ENCODE measurements at regions not wholly inside any gene's neighbourhood (a gene's known extent, or its start where the extent isn't known, plus 50 kb on each side); places are given as distances from the start of the nearest gene placed in this dataset.

DNA sequence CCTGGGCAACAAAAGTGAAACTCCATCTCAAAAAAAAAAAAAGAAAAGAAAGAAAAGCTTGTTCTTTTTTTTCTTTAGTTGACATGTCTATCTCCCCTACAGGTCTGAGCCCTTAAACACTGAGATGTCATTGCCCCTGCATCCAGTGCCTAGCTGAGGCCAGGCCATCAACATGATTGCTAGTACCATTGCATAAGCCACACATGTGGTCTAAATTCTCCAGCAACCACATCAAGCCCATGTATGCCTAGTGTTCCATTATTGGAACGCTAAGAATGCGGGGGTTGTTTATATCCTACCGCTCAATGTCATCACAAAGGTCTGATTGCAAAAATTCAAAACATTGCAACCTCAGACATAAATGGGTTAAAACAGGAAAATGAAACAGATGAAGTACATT lies 62.7 kb downstream of the NPTX2 start:
- no peak for DNase-seq (ENCODE audit: low read depth)

- DNase-seq (ENCODE audit: low read depth) = no peak
Measured at GRCh38 chr7:98681511-98681910, 64.4 kb downstream of the NPTX2 start.

GRCh38 chr7:98681951-98682350 lies 64.9 kb downstream of the NPTX2 start:
- no peak for DNase-seq (ENCODE audit: low read depth)

DNA sequence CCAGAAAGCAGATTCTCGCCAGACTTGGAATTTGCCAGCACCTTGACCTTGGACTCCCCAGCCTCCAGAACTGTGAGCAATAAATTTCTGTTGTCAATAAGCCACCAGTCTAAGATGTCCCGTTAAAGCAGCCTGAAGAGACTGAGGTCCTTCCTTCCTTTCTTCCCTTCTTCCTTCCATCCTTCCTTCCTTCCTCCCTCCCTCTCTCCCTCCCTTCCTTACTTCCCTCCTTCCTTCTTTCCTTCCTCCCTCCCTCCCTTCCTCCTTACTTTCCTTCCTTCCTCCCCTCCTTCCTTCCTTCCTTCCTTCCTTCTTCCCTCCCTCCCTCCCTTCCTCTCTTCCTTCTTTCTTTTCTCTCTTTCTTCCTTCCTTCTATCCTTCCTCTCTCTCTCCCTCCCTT lies 66.4 kb downstream of the NPTX2 start:
- no peak for DNase-seq (ENCODE audit: low read depth)

DNA sequence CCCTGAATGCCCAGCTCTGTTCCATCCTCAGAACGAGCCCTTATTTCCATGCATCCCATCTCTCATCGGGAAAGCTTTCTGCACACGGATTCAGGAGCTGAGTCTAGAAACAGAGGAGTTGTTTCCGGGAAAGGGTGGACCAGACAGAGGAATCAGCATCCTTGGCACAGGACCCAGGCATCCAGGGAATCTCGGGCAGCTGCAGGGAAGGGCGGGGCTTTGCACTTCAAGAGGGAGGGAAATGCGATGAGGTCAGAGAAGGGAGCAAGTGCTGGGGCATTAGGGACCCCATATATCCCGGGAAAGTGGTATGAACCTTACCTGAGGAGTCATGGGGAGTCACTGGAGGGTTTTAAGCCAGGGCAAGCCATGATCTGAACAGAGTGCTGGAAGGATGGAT lies 68.5 kb downstream of the NPTX2 start:
- no peak for DNase-seq (ENCODE audit: low read depth)

GRCh38 chr7:98686466-98687080 lies 69.5 kb downstream of the NPTX2 start:
- no peak for DNase-seq (ENCODE audit: low read depth)

DNA sequence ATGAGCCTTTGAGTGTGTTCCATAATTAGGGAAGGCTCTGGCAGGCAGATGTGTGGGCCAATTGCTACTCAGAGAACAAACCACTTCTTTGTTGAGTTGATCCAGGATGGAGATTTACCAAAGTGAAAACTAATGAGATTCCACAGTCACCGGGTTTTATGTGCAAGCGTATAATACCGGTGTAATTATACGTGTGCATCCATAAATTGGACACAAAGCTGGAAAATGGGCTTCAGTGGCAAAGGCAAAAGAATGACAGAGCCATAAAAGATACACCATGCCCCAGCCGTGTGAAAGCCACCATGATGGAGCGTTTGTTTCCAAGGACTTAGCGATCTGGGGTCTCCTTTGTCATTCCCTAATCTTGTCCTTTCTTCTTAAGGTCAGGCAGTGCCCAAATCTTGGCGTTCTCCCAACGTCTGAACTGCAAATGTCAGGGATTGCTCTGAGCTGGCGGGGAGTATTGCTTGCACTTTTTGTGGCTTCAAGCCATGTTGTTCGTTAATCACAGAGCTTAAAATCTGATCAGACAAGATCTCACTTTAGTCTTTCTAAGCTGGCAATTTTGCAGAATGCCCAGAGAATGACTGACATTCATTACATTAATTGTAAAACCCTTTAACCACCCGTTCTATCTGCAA lies 70.1 kb downstream of the NPTX2 start:
- no peak for DNase-seq (ENCODE audit: low read depth)

GRCh38 chr7:98691619-98692018 lies 74.5 kb downstream of the NPTX2 start:
- DNase-seq (ENCODE audit: low read depth) = no peak

- DNase-seq (ENCODE audit: low read depth) = no peak
Measured at GRCh38 chr7:98697083-98697482, 80.0 kb downstream of the NPTX2 start.

- no peak for DNase-seq (ENCODE audit: low read depth)
Measured at GRCh38 chr7:98697485-98698240, 80.6 kb downstream of the NPTX2 start.

DNA sequence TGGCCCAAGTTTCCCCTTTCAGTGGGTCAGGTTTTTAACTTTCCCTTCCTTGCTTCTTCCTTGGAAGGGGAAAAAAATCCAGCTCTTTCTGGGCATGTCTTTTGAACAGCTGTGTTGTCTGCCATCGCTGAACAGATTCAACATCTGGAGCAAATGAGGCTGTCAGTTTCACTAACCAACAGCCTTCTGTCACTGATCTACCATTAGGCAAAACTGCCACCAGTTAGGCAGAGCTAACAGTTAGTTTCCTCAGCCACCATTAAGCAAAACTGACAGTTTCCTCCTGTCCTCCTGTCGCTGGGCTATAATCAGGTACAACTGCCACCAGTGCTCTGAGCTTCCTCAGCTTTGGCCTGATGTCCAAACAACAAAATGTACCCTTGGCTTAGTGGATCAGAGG lies 81.9 kb downstream of the NPTX2 start:
- no peak for DNase-seq (ENCODE audit: low read depth)

DNA sequence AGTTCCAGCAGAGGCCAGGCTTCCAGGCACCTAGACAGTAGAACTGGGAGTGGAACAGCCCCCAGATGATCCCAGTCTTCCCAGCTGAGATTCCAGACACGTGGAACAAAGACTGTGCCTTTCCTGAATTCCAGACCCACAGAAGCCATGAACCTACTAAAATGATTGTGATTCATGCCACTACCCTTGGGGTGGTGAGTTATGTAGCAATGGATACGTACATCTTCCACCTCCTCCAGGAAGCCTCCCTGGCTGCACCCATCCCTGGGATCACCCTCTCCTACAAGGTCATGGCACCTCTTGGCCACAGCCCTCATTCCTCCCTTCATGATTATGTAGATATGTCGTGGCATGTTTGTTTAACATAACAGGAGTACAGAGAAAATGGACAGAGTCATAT lies 83.4 kb downstream of the NPTX2 start:
- no peak for DNase-seq (ENCODE audit: low read depth)

GRCh38 chr7:98701372-98701771 lies 84.3 kb downstream of the NPTX2 start:
- no peak for DNase-seq (ENCODE audit: low read depth)

DNA sequence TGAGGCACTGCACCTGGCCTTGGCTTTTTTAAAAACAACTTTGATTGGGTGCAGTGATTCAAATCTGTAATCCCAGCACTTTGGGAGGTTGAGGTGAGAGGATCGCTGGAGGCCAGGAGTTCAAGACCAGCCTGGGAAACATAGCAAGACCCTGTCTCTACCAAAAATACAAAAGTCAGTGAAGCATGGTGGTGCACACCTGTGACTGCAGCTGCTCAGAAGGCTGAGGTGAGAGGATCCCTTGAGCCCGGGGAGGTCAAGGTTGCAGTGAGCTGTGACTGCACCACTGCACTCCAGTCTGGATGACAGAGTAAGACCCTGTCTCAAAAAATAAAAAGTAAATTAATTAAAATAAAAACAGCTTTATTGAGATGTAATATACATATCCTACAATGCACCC lies 84.9 kb downstream of the NPTX2 start:
- no peak for DNase-seq (ENCODE audit: low read depth)

DNA sequence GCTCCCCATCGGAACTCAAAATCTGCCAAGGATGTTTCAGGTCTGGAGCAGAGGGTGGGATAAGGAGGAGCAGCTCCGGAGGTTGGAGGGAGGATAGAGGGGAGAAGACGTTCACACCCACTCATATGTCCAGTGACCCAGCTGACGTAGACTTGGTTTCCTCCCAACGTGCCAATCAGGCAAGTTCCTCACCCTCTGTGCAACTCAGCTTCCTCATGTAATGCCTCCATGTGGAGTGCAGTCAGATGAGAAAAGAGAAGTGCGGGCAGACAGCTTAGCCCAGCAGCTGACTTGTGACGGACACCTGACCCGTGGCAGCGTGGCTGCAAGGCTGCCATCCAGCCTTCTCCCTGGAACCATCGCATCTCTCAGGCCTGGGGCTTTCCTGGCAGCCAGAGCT lies 86.8 kb downstream of the NPTX2 start:
- no peak for DNase-seq (ENCODE audit: low read depth)

GRCh38 chr7:98705626-98706025 lies 88.5 kb downstream of the NPTX2 start:
- DNase-seq (ENCODE audit: low read depth) = no peak

DNA sequence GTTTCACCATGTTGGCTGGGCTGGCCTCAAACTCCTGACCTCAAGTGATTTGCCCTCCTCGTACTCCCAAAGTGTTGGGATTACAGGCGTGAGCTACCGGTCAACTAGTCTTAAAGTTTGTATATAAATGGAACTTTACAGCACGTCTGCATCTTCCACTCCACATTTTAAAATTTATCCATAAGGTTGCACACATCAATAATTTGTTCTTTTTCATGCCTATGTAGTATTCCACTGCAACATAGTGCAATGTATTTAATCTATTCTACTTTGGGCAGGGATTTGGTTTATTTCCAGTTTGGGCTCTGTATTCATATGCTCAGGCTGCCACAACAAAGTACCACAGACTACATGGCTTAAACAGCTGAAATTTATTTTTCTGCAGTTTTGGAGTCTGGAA lies 90.0 kb downstream of the NPTX2 start:
- DNase-seq (ENCODE audit: low read depth) = no peak

DNA sequence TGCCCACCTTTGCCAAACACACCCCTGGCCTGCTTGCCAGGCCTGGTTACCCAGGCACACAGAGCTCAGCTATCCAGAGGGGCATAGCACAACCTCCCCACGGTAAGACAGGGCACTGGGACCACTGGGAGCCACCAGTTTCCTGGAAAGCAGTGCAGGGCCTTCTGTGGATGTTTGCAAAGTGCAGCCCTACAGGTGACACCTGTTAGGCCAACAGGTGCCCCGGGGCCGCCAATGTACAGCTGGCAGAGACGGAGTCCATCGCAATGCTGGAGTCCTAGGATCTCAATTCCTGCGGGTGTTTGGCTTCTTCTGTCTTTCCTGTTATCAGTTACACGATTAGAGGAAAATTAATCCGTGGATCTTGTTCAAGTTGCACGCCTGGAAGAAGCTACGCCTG lies 94.9 kb downstream of the NPTX2 start:
- no peak for DNase-seq (ENCODE audit: low read depth)

DNA sequence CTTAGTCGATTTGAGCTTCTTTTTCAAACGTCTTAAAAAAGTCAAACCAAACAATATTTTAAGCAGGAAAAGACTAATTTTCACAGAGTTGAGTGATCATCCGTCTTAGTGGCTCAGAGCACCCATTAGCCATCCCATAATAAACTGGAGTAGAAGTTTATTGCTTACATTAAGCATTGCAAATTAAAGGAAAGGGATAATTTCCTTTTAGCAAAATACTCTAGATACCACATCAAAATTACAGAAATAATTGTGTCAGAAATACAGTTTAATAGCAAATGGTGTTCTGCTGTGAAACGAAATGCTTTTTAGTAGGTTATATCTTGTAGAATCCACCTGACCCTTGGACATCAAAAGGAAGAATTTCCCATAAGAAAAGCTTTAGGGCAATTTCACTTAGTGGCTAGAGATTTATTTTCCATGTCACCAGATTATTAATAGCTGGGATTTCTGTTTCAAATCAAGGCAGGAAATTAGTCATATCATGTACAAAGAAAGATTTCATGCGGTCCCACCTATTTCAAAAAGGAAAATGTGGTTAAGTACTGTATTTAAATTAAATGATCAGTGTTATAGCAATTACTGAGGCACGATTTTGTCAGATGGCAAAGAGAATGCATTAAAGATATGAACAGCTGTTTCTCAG lies 96.2 kb downstream of the NPTX2 start:
- DNase-seq (ENCODE audit: low read depth) = no peak

DNA sequence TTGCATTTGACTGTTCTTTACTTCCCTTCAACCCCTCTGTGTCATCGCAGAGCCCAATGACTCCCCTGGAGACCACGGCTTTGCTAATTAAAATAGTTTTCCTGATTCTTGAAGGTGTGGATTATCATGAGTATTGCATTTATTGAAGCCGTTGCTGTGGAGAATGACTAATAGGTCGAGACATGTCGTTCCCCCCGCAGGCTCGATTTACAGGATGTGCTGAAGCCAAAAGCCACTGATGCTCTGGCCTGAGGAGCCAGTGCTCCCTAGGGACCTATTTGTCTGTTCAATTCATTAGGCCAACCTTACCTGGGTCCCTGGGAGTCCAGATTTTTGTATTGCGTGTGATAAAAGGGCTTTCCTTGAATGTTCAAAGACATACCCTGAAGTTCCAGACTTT lies 102.3 kb downstream of the NPTX2 start:
- DNase-seq (ENCODE audit: low read depth) = no peak

DNA sequence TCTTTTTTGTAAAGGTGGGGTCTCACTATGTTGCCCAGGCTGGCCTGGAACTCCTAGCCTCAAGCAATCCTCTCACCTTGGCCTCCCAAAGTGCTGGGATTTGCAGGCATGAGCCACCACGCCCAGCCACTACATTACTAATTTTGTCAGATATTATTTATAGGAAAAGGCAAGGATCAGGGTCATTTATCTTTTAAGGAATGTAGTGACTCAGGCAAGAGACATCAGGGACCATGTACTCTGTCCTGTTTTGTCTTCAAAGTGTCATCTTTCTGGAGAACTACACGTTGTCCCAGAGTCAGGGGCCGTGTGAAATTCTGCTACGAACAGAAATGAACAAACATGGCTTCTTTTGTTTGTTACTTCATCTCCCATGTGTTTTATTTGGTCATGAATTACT lies 105.3 kb downstream of the NPTX2 start:
- DNase-seq (ENCODE audit: low read depth) = no peak

- no peak for DNase-seq (ENCODE audit: low read depth)
Measured at GRCh38 chr7:98724591-98724990, 107.5 kb downstream of the NPTX2 start.

- DNase-seq (ENCODE audit: low read depth) = no peak
Measured at GRCh38 chr7:98727146-98727709, 110.1 kb downstream of the NPTX2 start.

All from EH (cell line).